GM23338 (cell line): ENCODE measurements at regions not wholly inside any gene's neighbourhood (a gene's known extent, or its start where the extent isn't known, plus 50 kb on each side); places are given as distances from the start of the nearest gene placed in this dataset.

Experiments
- ATAC-seq: fragments of 200-7000 bp; cut with Tn5 transposase; 3 replicates; pipeline ENCODE4 v1.9.1; 2020
- DNase-seq: peaks from one replicate; pipeline ENCODE4 v3.0.0-alpha.2; 2015; ENCODE audit warnings: low spot score
- H2AFZ ChIP-seq: fragments of 200-600 bp; sonication (generic); 2 replicates; pipeline ENCODE4 v1.8.0; 2016; ENCODE audit warnings: antibody characterized with exemption, mild to moderate bottlenecking, moderate library complexity
- H3F3A ChIP-seq: fragments of 200-600 bp; sonication (generic); replicated peaks from 2 replicates; pipeline ENCODE4 v1.8.0; 2017; ENCODE audit warnings: antibody characterized with exemption, mixed run types, low read depth
- H3K27ac ChIP-seq: fragments of 200-600 bp; sonication (generic); 2 replicates; pipeline ENCODE4 v1.6.1; 2016; ENCODE audit warnings: low read depth
- H3K27me3 ChIP-seq: fragments of 200-600 bp; sonication (generic); 2 replicates; pipeline ENCODE4 v1.8.0; 2016; ENCODE audit warnings: mild to moderate bottlenecking, mixed run types, moderate library complexity; ENCODE audit not compliant: insufficient read depth
- H3K36me3 ChIP-seq: fragments of 200-600 bp; sonication (generic); 2 replicates; pipeline ENCODE4 v1.8.0; 2016; ENCODE audit warnings: mild to moderate bottlenecking; ENCODE audit not compliant: insufficient read depth
- H3K4me1 ChIP-seq: fragments of 200-600 bp; sonication (generic); 2 replicates; pipeline ENCODE4 v1.8.0; 2016; ENCODE audit warnings: mild to moderate bottlenecking, moderate library complexity; ENCODE audit not compliant: insufficient read depth
- H3K4me2 ChIP-seq: fragments of 200-600 bp; sonication (generic); 2 replicates; pipeline ENCODE4 v1.7.1; 2017; ENCODE audit warnings: mixed run types
- H3K4me3 ChIP-seq: fragments of 200-600 bp; sonication (generic); 2 replicates; pipeline ENCODE4 v1.6.1; 2016; ENCODE audit warnings: mixed run types
- H3K79me2 ChIP-seq: fragments of 200-600 bp; sonication (generic); replicated peaks from 2 replicates; pipeline ENCODE4 v1.8.0; 2017; ENCODE audit warnings: mild to moderate bottlenecking; ENCODE audit not compliant: insufficient read depth
- H3K9me2 ChIP-seq: fragments of 200-600 bp; sonication (generic); 2 replicates; pipeline ENCODE4 v1.8.0; 2017; ENCODE audit not compliant: insufficient read depth
- H4K20me1 ChIP-seq: fragments of 200-600 bp; sonication (generic); replicated peaks from 2 replicates; pipeline ENCODE4 v1.8.0; 2017; ENCODE audit warnings: mild to moderate bottlenecking; ENCODE audit not compliant: insufficient read depth
- H3K27ac Mint-ChIP-seq: 2 replicates; pipeline ENCODE4 v1.8.0; 2020; ENCODE audit warnings: inconsistent platforms, mild to moderate bottlenecking, moderate library complexity, mixed read lengths
- H3K27me3 Mint-ChIP-seq: 3 replicates; pipeline ENCODE4 v1.8.0; 2022; ENCODE audit warnings: low read depth, mild to moderate bottlenecking, moderate library complexity, mixed read lengths, inconsistent platforms; ENCODE audit not compliant: insufficient read depth, poor library complexity
- H3K36me3 Mint-ChIP-seq: 3 replicates; pipeline ENCODE4 v1.8.0; 2021; ENCODE audit warnings: low read depth, mild to moderate bottlenecking, inconsistent platforms, moderate library complexity, mixed read lengths
- H3K4me1 Mint-ChIP-seq: 3 replicates; pipeline ENCODE4 v1.8.0; 2020; ENCODE audit warnings: mild to moderate bottlenecking, inconsistent platforms, mixed read lengths
- H3K4me3 Mint-ChIP-seq: 3 replicates; pipeline ENCODE4 v1.8.0; 2021; ENCODE audit warnings: moderate library complexity, mild to moderate bottlenecking, inconsistent platforms, mixed read lengths
- H3K9me3 Mint-ChIP-seq: 3 replicates; pipeline ENCODE4 v1.8.0; 2020; ENCODE audit warnings: moderate library complexity, mild to moderate bottlenecking, inconsistent platforms, mixed read lengths
- EZH2phosphoT487 ChIP-seq: fragments of 200-600 bp; sonication (generic); IDR thresholded peaks from one replicate; pipeline ENCODE4 v1.8.1; 2018; ENCODE audit warnings: antibody characterized with exemption; ENCODE audit not compliant: unreplicated experiment
- JUNB ChIP-seq: IDR thresholded peaks from one replicate; pipeline ENCODE4 v1.6.1; 2016; ENCODE audit warnings: antibody characterized with exemption; ENCODE audit not compliant: unreplicated experiment
- NANOG ChIP-seq: IDR thresholded peaks from 2 replicates; pipeline ENCODE4 v1.6.1; 2016; ENCODE audit warnings: antibody characterized with exemption, borderline replicate concordance
- POLR2AphosphoS5 ChIP-seq: IDR thresholded peaks from 2 replicates; pipeline ENCODE4 v1.6.1; 2016; ENCODE audit warnings: antibody characterized with exemption, low read depth
- ZNF114 ChIP-seq: fragments of 250-450 bp; sonication (Bioruptor Pico); IDR thresholded peaks from 2 replicates; pipeline ENCODE4 v1.5.0; 2020; ENCODE audit warnings: mild to moderate bottlenecking, moderate library complexity
- ZNF331 ChIP-seq: fragments of 250-450 bp; sonication (Bioruptor Pico); IDR thresholded peaks from 2 replicates; pipeline ENCODE4 v1.5.0; 2020; ENCODE audit warnings: low read depth, mild to moderate bottlenecking, moderate library complexity
- TF ChIP-seq, protein P1 (sequence below): fragments of 250-450 bp; sonication (Bioruptor Pico); IDR thresholded peaks from 2 replicates; pipeline ENCODE4 v1.5.0; 2020; ENCODE audit warnings: mild to moderate bottlenecking, moderate library complexity
- TF ChIP-seq, protein P2 (sequence below): IDR thresholded peaks from 2 replicates; pipeline ENCODE4 v1.6.1; 2016; ENCODE audit warnings: antibody characterized with exemption
- TF ChIP-seq, protein P3 (sequence below): IDR thresholded peaks from one replicate; pipeline ENCODE4 v1.6.1; 2018; ENCODE audit warnings: antibody characterized with exemption; ENCODE audit not compliant: unreplicated experiment

DNA sequence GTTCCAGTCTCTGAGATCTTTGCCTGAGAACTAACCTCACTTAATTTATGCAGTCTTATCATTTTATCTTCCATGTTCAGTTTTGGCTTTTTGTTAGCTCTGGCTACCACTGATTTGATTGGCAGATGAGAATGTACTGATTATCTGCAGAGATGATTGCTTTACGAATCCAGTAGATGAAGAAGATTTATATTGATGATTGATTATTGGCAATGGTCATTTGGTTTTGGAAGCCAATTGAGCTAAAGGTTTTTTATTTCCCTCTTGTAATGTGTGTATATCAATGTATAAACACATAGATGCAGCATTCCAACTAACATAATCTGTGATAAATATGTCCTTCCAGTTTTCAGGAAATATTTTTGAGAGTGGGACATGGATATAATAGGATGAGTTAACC lies 763.6 kb downstream of the CDH11 start:
- ATAC-seq (no peak), DNase-seq (no peak)
- Histone ChIP-seq H3F3A (no peaks in the 10 kb centered on the region), H3K79me2 (no peaks in the 10 kb centered on the region), H3K27me3 (no peaks in the 10 kb centered on the region), H2AFZ (no peak overlapping the region), H3K4me2 (no peak overlapping the region), H3K36me3 (no peaks in the 10 kb centered on the region), H3K27ac (no peak overlapping the region), H3K9me2 (peaks cover 2% of the 10 kb centered on the region; the same call in 1 of the 2 replicates), H4K20me1 (no peaks in the 10 kb centered on the region), H3K4me1 (no peaks in the 10 kb centered on the region), H3K4me3 (no peak overlapping the region)
- Mint-ChIP-seq H3K27me3 (peaks cover 2% of the 10 kb centered on the region), H3K27ac (no peak overlapping the region), H3K4me1 (no peaks in the 10 kb centered on the region), H3K4me3 (no peak overlapping the region), H3K36me3 (no peaks in the 10 kb centered on the region), H3K9me3 (no peaks in the 10 kb centered on the region)
- TF ChIP-seq NANOG = no peak
- TF ChIP-seq, protein P1, sequence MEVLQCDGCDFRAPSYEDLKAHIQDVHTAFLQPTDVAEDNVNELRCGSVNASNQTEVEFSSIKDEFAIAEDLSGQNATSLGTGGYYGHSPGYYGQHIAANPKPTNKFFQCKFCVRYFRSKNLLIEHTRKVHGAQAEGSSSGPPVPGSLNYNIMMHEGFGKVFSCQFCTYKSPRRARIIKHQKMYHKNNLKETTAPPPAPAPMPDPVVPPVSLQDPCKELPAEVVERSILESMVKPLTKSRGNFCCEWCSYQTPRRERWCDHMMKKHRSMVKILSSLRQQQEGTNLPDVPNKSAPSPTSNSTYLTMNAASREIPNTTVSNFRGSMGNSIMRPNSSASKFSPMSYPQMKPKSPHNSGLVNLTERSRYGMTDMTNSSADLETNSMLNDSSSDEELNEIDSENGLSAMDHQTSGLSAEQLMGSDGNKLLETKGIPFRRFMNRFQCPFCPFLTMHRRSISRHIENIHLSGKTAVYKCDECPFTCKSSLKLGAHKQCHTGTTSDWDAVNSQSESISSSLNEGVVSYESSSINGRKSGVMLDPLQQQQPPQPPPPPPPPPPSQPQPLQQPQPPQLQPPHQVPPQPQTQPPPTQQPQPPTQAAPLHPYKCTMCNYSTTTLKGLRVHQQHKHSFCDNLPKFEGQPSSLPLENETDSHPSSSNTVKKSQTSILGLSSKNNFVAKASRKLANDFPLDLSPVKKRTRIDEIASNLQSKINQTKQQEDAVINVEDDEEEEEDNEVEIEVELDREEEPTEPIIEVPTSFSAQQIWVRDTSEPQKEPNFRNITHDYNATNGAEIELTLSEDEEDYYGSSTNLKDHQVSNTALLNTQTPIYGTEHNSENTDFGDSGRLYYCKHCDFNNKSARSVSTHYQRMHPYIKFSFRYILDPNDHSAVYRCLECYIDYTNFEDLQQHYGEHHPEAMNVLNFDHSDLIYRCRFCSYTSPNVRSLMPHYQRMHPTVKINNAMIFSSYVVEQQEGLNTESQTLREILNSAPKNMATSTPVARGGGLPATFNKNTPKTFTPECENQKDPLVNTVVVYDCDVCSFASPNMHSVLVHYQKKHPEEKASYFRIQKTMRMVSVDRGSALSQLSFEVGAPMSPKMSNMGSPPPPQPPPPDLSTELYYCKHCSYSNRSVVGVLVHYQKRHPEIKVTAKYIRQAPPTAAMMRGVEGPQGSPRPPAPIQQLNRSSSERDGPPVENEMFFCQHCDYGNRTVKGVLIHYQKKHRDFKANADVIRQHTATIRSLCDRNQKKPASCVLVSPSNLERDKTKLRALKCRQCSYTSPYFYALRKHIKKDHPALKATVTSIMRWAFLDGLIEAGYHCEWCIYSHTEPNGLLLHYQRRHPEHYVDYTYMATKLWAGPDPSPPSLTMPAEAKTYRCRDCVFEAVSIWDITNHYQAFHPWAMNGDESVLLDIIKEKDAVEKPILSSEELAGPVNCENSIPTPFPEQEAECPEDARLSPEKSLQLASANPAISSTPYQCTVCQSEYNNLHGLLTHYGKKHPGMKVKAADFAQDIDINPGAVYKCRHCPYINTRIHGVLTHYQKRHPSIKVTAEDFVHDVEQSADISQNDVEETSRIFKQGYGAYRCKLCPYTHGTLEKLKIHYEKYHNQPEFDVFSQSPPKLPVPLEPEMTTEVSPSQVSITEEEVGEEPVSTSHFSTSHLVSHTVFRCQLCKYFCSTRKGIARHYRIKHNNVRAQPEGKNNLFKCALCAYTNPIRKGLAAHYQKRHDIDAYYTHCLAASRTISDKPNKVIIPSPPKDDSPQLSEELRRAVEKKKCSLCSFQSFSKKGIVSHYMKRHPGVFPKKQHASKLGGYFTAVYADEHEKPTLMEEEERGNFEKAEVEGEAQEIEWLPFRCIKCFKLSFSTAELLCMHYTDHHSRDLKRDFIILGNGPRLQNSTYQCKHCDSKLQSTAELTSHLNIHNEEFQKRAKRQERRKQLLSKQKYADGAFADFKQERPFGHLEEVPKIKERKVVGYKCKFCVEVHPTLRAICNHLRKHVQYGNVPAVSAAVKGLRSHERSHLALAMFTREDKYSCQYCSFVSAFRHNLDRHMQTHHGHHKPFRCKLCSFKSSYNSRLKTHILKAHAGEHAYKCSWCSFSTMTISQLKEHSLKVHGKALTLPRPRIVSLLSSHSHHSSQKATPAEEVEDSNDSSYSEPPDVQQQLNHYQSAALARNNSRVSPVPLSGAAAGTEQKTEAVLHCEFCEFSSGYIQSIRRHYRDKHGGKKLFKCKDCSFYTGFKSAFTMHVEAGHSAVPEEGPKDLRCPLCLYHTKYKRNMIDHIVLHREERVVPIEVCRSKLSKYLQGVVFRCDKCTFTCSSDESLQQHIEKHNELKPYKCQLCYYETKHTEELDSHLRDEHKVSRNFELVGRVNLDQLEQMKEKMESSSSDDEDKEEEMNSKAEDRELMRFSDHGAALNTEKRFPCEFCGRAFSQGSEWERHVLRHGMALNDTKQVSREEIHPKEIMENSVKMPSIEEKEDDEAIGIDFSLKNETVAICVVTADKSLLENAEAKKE = no peak
- TF ChIP-seq EZH2phosphoT487 = no peak
- TF ChIP-seq, protein P2, sequence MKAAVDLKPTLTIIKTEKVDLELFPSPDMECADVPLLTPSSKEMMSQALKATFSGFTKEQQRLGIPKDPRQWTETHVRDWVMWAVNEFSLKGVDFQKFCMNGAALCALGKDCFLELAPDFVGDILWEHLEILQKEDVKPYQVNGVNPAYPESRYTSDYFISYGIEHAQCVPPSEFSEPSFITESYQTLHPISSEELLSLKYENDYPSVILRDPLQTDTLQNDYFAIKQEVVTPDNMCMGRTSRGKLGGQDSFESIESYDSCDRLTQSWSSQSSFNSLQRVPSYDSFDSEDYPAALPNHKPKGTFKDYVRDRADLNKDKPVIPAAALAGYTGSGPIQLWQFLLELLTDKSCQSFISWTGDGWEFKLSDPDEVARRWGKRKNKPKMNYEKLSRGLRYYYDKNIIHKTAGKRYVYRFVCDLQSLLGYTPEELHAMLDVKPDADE = no peak
- TF ChIP-seq, protein P3, sequence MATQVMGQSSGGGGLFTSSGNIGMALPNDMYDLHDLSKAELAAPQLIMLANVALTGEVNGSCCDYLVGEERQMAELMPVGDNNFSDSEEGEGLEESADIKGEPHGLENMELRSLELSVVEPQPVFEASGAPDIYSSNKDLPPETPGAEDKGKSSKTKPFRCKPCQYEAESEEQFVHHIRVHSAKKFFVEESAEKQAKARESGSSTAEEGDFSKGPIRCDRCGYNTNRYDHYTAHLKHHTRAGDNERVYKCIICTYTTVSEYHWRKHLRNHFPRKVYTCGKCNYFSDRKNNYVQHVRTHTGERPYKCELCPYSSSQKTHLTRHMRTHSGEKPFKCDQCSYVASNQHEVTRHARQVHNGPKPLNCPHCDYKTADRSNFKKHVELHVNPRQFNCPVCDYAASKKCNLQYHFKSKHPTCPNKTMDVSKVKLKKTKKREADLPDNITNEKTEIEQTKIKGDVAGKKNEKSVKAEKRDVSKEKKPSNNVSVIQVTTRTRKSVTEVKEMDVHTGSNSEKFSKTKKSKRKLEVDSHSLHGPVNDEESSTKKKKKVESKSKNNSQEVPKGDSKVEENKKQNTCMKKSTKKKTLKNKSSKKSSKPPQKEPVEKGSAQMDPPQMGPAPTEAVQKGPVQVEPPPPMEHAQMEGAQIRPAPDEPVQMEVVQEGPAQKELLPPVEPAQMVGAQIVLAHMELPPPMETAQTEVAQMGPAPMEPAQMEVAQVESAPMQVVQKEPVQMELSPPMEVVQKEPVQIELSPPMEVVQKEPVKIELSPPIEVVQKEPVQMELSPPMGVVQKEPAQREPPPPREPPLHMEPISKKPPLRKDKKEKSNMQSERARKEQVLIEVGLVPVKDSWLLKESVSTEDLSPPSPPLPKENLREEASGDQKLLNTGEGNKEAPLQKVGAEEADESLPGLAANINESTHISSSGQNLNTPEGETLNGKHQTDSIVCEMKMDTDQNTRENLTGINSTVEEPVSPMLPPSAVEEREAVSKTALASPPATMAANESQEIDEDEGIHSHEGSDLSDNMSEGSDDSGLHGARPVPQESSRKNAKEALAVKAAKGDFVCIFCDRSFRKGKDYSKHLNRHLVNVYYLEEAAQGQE = no peak
- TF ChIP-seq JUNB = no peak
- no peak for TF ChIP-seq ZNF331
- TF ChIP-seq POLR2AphosphoS5 = no peak
- TF ChIP-seq ZNF114 (CRISPR knock-in tag) = no peak
